HG03520 (cell line): ENCODE measurements at regions not wholly inside any gene's neighbourhood (a gene's known extent, or its start where the extent isn't known, plus 50 kb on each side); places are given as distances from the start of the nearest gene placed in this dataset.
"Not testable (repeated sequence)": the region's sequence is repeated elsewhere in the genome, so short reads cannot be mapped to it uniquely, and the experiment has no call there.

ENCODE experiments used
- ATAC-seq: cut with Tn5 transposase; IDR thresholded peaks from one replicate; pipeline ENCODE4 v1.9.1; 2021; ENCODE audit warnings: mild to moderate bottlenecking, moderate library complexity; ENCODE audit not compliant: unreplicated experiment

DNA sequence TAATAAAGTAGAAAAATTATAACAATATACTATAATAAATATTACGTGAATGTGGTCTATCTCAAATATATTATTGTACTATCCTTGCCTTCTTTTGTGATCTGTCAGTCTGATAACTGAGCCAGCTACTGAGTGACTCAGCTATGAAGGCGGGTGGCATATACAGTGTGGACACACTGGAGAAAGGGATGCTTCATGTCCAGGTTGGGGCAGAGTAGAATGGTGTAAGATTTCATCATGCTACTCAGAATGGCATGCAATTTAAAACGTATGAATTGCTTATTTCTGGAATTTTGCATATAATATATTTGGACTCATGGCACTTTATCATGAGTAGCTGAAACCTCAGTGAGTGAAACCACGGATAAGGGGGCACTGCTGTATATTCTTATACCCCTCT lies 172.9 kb upstream of the TBC1D5 start:
- no peak for ATAC-seq

DNA sequence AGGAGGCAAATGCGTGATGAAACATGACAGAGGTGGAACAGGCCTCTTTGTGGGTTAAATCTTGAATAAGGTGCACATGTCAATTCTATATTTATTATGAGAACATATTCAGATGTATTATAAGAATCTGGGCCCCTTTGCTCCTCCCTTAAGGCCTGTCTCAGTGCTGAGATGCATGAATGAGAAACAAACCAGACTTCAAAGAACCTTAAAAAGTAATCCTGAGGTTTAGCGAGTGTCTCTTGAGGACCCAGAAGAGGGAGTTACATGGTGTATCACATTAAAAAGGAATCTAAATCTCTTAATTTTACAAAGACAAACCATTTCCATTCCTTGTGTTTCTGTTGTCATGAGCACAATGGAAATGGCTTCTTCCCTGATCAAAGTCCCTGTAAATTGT lies 170.9 kb upstream of the TBC1D5 start:
- no peak for ATAC-seq

DNA sequence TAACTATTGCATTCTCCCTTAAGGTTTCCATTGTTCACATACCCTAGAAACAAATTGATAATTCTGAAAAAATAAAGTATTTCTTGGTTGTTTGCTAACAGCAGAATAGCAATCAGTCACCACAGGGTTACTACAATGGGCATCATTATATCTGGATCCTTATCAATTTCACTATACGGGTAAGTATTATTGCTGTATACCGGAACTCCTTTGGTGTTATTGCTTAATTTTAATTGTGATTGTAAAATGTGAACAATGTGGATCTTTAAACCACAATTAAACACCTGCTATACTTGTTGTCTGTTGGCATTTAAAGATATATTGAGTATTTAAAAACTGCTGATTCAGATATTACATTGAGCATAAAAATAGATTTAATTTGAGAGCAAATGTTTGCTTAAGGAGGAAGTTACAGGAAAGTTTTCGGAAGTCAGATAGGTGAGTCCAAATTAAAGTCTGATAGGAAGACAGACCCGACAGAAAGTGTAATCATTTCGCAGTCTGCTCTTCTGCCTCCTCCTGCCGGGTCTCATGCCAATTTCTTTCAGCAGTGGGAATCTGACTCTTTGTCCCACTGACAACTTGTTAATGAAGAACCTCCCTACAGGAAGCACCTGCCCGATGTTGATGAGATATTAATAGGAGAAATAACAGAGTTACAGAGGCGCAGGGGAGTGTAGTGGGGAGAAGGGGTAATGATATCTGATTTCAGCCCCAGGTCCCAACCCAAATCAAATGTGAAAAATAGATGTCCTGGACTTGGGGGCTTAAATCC lies 169.7 kb upstream of the TBC1D5 start:
- ATAC-seq: no peak

DNA sequence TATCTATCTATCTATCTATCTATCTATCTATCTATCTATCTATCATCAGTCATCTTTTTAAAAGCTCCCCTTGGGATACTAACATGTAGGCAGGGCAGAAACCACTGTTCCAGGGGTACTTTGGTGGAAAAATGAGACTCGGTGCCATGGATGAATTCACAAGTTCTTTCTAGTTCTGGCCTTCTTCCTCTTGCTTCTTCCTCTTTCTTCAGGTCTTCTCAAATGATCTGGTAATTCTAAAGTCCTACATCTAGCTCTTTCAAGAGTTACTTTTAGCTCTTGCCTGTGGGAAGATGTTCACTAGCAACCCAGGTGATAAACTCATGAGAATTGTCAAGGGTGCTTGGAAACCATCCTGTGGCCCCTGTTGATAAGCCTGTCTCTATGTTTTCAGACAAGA lies 168.5 kb upstream of the TBC1D5 start:
- no peak for ATAC-seq

DNA sequence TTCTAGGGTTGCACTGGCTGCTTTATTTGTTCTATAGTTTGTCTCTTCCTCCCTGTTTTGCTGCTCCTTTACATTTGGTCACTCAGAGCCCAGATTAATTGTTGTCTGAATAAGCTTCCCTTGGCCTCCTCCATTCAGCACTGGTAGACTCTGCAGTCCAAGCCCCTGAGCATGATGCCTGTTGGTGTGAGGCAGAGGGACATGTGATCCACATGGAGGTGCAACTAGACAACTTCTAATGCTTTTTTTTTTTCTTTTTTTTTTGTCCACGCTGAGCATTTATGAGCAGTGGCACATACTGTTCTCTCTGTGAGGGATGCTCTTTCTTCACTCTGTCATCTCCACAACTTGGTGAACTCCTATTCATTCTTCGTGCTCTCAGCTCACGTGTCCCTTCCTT lies 167.3 kb upstream of the TBC1D5 start:
- no peak for ATAC-seq

DNA sequence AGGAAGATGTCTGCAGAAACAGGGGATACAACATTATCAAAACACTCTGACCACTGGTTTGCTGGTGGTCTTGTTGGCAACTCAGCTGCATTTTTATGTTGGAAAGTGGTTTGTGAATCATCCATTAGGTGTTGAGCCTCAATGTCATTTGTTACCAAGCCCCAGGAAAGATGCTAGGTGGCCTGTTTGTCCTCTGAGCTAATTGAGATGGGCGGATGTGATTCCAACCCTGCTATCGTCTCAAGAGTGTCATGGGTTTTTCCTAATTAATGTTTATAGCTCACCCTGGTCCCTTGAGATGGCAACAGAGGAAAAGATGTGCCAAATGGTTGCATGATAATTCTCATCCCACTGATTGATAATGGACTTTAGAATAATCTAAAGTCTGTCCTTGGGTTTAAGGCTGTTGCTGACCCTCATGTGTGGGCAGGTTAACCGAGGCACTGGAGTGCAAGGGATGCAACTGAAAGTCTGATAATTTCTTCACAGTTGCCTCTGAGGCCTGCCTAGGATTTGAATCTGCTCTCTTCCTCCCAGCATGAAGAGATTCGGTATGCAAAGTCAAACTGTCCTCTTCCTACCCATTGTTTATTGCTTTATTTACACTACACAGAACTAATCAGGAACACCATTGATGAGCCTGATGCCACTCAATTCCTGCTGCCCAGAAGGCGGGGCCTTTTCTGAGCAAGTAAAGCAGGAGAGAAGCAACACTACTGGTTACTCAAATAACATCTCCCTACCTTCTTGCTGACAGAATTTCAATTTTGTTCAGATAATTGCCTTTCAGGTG lies 166.2 kb upstream of the TBC1D5 start:
- no peak for ATAC-seq

DNA sequence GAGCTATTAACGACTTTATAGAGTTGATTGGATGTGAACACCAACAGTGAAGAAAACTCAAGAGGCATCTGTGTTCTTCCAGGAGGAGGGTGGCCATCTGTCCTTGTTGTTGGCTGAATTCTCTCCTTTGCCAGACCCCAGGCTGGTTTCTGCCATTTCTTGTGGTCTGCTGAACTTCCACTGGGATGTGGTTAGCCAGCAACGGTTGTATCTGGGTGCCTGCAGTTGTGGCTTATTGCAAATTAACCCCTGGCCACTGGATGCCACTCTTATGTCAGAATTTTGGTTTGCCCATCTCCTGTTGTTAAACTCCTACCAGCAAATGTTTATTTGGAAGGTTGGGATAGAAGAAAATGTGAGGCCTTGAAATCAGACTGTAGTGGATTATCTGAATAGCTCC lies 163.6 kb upstream of the TBC1D5 start:
- ATAC-seq: no peak

DNA sequence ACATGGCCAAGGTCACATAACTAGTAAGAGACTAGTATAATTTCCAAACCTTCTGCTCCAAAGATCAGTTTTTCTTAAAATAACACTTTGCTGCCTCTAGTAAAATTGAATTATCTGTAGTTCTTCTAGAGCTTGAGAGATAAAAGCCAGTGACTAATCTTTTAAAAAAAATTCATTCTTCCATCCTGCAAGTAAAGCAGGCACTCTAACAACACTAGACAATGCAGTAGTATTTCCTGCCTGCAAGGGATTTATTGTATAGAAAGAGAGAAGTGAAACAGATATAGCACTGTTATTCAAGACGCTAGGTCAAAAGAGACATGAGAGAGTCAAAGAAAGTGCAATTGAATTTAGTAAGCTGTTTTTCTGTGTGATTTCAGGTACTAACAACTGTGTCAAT lies 159.5 kb upstream of the TBC1D5 start:
- peak; percentile 74 for ATAC-seq

DNA sequence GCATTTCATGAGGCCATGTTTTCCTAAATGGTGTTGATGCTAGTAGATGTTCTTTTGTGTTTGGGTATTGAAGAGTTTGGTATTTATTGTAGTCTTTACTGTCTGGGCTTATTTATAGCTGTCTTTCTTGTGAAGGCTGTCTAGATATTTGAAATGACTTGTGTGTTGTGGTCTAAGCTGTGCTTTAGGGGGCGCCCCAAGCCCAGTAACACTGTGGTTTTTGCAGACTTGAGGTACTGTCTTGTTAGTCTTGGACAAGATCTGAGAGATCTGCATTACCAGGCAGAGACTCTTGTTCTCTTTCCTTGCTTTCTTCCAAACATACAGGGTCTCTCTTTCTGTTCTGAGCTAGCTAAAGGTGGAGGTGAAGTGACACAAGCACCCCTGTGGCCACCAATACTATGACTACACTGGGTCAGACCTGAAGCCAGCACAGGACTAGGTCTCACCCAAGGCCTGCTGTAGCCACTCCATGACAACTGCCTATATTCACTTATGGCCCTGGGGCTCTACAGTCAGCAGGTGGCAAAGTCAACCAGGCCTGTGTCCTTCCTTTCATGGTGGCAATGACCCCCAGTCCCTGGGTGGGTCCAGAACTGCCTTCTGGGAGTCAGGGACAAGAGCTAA lies 152.1 kb upstream of the TBC1D5 start:
- ATAC-seq: no peak

DNA sequence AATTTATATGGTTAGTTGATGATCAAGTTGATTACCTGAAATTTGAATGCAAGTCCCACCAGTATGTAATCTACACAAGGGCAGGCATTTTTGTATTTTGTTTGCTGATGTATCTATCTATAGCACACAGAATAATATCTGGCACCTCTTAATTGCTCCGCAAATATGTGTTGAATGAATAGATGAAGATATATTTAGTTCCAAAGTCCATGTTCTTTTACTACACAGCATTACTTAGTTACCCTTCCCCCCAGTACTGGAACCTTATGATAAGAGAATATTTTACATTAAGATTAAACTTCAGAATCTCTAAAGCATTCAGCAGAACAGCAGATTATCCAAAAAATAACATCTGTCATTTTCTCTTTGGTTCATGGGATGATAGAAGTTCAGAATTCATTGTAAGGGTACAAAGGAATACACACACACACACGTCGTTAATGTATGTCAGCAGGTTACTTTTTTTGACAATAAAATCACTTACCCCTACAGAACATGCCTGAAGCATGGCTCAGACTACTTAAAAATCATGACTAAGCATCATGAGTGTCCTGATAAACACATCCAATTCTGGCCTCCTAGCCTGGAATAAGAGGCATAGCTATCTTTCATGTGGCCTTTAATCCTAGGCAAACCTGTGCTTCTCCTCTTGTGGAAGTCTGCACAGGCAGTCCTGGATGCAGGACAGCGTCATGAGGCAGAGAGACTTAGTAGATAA lies 148.9 kb upstream of the TBC1D5 start:
- no peak for ATAC-seq

DNA sequence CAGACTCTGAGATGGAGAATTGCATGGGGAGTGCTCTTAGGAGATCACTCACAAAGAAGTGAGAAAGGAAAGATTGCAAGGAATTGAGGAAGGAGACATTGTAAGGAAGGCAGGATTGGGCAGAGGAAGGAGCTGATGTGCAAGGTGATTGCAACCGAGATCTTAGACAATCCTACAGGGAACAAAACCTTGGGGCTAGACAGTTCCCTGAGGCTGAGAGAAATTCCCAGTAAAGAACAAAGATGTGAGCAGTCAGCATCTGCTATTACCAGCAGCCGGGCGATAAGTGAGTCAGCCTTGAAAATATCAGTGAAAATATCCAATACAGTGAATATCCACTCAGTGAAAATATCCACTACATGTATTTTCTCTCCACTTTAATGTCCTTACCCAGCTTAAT lies 143.6 kb upstream of the TBC1D5 start:
- ATAC-seq: no peak

DNA sequence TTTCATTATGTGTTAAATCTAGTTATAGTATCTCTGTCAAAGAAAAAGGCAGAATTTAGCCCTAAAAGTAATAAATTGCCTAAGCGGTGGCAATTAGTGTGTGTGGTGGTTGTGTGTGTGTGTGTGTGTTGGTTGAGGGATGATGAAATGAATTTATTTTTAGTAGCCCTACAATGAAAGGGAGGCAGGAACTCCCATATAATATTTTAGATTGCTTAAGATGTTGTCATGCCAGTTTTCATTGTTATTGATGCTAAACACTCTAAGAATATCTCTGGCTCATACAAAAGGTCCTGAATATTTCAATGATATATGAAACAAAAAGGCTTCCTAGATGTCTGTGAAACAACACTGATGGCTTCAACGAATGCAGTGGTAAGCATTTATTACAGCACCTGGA lies 140.6 kb upstream of the TBC1D5 start:
- no peak for ATAC-seq

DNA sequence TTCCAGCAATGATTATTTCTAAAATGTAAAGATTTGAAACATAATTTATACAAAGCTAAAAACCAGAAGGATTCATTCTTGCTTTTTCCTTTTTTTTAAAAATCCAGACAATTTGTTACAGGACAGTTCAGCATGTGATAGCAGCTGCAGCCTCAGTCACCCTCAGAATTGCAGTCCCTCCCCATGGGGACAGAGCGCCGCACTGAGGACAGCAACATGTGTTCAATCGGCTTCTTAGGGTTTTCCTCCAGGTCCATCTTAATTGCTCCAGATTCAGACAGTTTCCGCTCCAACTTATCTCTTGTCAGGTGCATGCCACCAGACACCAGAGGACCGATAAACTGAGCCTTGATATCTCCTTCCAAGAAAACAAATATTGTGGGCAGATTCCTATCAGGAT lies 134.9 kb upstream of the TBC1D5 start:
- ATAC-seq: no peak

DNA sequence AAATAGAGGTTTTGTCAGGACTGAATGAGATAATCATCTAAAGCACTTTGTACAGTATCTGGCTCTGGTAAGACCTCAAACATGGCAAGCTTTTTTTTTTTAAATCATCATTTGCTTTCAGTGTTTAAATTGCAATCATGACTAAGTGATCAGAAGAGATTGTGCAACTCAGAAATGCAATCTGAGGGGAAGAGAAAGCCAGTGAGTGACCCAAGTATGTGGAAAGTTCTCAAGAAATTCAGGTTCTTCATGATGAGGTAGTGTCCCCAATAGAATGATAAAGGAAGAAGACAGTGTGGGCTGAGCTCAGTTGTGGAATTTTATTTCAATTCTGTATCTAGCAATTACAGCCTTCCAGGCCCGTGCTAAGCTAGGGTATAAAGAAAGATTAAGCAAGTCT lies 132.2 kb upstream of the TBC1D5 start:
- ATAC-seq: no peak

DNA sequence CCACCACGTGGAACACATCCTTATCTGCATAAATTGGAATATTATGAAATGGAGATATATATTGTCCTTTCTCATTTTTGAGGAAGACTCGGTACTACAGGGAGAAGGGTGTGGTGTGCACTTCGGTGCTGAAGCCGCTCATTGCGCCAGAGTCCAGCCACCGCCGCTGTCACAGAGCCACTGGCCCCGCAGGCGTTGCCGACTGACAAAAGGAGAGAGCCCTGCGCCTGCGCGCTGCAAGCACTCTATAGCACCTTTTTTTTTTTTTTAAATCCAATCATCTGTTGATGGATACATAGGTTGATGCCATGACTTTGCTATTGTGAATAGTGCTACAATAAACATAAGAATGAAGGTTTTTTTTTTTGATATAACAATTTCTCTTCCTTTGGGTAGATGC lies 130.0 kb upstream of the TBC1D5 start:
- ATAC-seq: no peak

DNA sequence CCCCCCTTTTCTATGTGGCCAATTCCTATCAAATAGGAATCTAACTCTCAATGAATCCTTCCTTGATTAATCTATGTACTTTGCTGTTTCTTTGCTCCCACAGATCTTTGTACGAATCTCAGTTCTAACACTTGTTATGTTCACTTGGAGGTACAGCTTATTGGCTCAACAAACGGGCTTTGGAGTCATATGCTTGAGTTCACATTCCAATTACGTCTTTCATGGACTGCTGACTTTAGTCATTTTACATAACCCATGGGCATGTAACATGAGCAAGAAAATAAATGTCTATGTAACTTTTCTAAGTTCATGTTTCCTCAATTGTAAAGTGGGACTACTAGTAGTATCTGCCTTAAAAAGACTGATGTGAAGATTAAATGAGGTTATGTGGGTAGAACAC lies 123.2 kb upstream of the TBC1D5 start:
- ATAC-seq: no peak

DNA sequence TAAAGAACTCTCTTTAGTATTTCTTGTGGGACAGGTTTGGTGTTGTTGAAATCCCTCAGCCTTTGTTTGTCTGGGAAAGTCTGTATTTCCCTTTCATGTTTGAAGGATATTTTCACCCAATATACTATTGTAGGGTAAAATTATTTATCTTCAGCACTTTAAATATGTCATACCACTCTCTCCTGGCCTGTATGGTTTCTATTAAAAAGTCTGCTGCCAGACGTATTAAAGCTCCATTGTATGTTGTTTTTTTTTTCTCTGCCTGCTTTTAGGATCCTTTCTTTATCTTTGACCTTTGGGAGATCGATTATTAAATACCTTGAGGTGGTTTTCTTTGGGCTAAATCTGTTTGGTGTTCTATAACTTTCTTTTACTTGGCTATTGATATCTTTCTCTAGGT lies 119.0 kb upstream of the TBC1D5 start:
- ATAC-seq: no peak

DNA sequence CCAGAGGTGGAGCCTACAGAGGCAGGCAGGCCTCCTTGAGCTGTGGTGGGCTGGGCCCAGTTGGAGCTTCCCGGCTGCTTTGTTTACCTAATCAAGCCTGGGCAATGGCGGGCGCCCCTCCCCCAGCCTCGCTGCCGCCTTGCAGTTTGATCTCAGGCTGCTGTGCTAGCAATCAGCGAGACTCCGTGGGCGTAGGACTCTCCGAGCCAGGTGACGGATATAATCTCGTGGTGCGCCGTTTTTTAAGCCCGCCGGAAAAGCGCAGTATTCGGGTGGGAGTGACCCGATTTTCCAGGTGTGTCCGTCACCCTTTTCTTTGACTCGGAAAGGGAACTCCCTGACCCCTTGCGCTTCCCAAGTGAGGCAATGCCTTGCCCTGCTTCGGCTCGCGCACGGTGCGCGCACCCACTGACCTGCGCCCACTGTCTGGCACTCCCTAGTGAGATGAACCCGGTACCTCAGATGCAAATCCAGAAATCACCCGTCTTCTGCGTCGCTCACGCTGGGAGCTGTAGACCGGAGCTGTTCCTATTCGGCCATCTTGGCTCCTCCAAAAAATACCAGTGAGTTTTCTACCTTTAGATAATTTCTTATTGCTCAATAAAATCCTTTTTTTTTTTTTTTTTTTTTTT lies 118.5 kb upstream of the TBC1D5 start:
- not testable (repeated sequence) for ATAC-seq

DNA sequence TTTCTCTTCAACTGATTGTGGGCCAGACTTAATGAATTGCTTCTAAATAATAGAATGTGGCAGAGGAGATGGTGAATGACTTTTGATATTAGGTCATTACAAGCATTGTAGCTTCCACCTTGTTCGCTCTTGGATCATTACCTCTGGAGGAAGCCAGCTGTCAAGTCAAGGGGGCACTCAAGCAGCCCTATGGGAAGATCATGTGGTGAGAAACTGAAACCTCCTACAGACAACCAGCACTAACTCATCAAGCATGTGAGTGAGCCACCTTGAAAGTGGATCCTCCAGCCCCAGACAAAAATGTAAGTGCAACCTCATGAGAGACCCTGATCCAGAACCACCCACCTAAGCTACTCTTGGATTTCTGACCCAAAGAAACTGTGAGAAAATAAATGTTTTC lies 109.8 kb upstream of the TBC1D5 start:
- peak; percentile 74 for ATAC-seq

DNA sequence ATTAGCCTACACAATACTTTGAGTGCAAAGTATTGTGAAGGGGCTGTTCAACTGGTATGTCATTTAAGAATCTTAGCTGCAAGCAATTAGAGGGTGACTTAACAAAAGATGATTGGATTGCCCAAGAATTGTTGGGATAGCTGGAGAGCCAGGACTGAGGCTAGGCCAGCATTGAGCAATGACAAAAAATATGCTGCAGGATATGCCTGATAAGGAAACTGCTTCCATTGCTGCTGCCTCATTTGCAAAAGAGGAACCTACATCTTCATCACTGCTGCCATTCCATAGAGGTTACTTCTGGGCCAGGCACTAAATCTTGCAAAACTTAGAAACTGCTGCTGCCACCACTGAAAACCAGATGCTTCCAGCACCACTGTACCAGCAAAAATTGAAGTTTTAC lies 108.0 kb upstream of the TBC1D5 start:
- no peak for ATAC-seq

DNA sequence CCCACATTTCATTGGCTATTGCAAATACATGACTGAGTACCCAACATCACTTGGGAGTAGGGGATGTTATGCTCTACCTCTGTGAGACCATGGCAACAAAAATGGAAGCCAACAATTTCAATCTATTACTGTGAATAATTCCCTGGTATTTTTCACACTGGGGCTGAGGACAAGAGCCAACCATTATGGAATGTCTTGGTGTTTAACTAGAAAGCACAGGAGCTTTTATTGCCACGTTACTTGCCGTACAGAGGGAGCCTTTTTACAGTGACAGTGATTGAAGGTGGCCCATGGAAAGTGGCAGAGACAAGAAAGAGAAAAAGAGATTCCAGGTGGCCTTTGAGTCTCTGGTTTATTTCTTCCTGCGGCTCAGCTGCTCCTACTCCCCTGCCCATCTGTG lies 105.7 kb upstream of the TBC1D5 start:
- no peak for ATAC-seq
